Cardiac muscle cell (in vitro differentiated cells and primary cell): ENCODE measurements at regions not wholly inside any gene's neighbourhood (a gene's known extent, or its start where the extent isn't known, plus 50 kb on each side); places are given as distances from the start of the nearest gene placed in this dataset.
"Not testable (repeated sequence)": the region's sequence is repeated elsewhere in the genome, so short reads cannot be mapped to it uniquely, and the experiment has no call there.

Experiments
- DNase-seq, 2 donors: peaks; one replicate each; pipeline versions ENCODE4 v3.0.0 to v3.0.0-alpha.2; 2010 to 2017; ENCODE audit warnings: low read depth in 1 of 2, low spot score in 1 of 2
- H3K27ac ChIP-seq: fragments of 200-600 bp; sonication (generic); 2 replicates; pipeline ENCODE4 v1.5.1; 2016
- H3K27me3 ChIP-seq: fragments of 200-600 bp; sonication (generic); 2 replicates; pipeline ENCODE4 v1.6.0; 2016; ENCODE audit warnings: control low read depth
- H3K36me3 ChIP-seq: fragments of 200-600 bp; sonication (generic); 2 replicates; pipeline ENCODE4 v1.5.1; 2016; ENCODE audit warnings: control low read depth
- H3K4me1 ChIP-seq: fragments of 200-600 bp; sonication (generic); 2 replicates; pipeline ENCODE4 v1.8.1; 2017; ENCODE audit warnings: low read depth, mild to moderate bottlenecking, mixed run types
- H3K4me3 ChIP-seq: fragments of 200-600 bp; sonication (generic); 2 replicates; pipeline ENCODE4 v1.5.1; 2016; ENCODE audit warnings: mild to moderate bottlenecking
- H3K9me3 ChIP-seq: fragments of 200-600 bp; sonication (generic); 2 replicates; pipeline ENCODE4 v1.5.1; 2017; ENCODE audit warnings: low read depth, mild to moderate bottlenecking, control low read depth
- TF ChIP-seq, protein P1 (sequence below): IDR thresholded peaks from 2 replicates; pipeline ENCODE4 v1.5.1; 2012; ENCODE audit warnings: low read depth, mild to moderate bottlenecking, low read length

- Histone ChIP-seq H3K36me3 (no peaks in the 10 kb centered on the region), H3K4me3 (no peak overlapping the region), H3K27me3 (no peaks in the 10 kb centered on the region), H3K9me3 (no peaks in the 10 kb centered on the region), H3K4me1 (no peaks in the 10 kb centered on the region), H3K27ac (no peak overlapping the region)
- TF ChIP-seq, protein P1, sequence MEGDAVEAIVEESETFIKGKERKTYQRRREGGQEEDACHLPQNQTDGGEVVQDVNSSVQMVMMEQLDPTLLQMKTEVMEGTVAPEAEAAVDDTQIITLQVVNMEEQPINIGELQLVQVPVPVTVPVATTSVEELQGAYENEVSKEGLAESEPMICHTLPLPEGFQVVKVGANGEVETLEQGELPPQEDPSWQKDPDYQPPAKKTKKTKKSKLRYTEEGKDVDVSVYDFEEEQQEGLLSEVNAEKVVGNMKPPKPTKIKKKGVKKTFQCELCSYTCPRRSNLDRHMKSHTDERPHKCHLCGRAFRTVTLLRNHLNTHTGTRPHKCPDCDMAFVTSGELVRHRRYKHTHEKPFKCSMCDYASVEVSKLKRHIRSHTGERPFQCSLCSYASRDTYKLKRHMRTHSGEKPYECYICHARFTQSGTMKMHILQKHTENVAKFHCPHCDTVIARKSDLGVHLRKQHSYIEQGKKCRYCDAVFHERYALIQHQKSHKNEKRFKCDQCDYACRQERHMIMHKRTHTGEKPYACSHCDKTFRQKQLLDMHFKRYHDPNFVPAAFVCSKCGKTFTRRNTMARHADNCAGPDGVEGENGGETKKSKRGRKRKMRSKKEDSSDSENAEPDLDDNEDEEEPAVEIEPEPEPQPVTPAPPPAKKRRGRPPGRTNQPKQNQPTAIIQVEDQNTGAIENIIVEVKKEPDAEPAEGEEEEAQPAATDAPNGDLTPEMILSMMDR = no peak
- no peak for DNase-seq
Observed at GRCh38 chr3:124347418-124347817, 355.5 kb upstream of the ROPN1 start.

DNA sequence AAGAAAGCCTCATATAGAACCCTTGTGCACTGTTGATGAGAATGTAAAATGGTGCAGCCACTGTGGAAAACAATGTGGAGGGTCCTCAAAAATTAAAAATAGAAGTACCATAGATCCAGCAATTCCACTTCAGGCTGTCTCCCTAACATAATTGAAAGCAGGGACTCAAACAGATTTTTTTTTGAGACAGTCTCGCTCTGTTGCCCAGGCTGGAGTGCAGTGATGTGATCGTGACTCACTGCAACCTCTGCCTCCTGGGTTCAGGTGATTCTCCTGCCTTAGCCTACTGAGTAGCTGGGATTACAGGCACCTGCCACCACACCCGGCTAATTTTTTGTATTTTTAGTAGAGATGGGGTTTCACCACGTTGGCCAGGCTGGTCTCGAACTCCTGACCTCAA, 356.6 kb upstream of the ROPN1 start:
- H3K27me3 ChIP-seq, H3K4me1 ChIP-seq, H3K4me3 ChIP-seq, DNase-seq, H3K9me3 ChIP-seq, H3K27ac ChIP-seq, H3K36me3 ChIP-seq: not testable (repeated sequence)

GRCh38 chr3:124351430-124352148, 359.7 kb upstream of the ROPN1 start:
- H3K4me3 ChIP-seq = no peak overlapping the region
- H3K27ac ChIP-seq = no peak overlapping the region
- DNase-seq = peak; percentile 69 to 81
- TF ChIP-seq, protein P1 = peak; percentile 63
- no peaks in the 10 kb centered on the region for H3K9me3 ChIP-seq
- no peaks in the 10 kb centered on the region for H3K4me1 ChIP-seq
- no peaks in the 10 kb centered on the region for H3K36me3 ChIP-seq
- H3K27me3 ChIP-seq = no peaks in the 10 kb centered on the region

GRCh38 chr3:124352149-124352539, 360.2 kb upstream of the ROPN1 start:
- Histone ChIP-seq H3K27ac (no peak overlapping the region), H3K4me3 (no peak overlapping the region), H3K36me3 (no peaks in the 10 kb centered on the region), H3K9me3 (no peaks in the 10 kb centered on the region), H3K27me3 (no peaks in the 10 kb centered on the region), H3K4me1 (no peaks in the 10 kb centered on the region)
- TF ChIP-seq, protein P1 = no peak
- DNase-seq = no peak

- H3K4me3 ChIP-seq = no peak overlapping the region
- H3K4me1 ChIP-seq = no peaks in the 10 kb centered on the region
- H3K27me3 ChIP-seq = no peaks in the 10 kb centered on the region
- H3K36me3 ChIP-seq = no peaks in the 10 kb centered on the region
- no peak for DNase-seq
- no peak overlapping the region for H3K27ac ChIP-seq
- no peaks in the 10 kb centered on the region for H3K9me3 ChIP-seq
- TF ChIP-seq, protein P1 = no peak
Observed at GRCh38 chr3:124353691-124354090, 361.8 kb upstream of the ROPN1 start.

DNA sequence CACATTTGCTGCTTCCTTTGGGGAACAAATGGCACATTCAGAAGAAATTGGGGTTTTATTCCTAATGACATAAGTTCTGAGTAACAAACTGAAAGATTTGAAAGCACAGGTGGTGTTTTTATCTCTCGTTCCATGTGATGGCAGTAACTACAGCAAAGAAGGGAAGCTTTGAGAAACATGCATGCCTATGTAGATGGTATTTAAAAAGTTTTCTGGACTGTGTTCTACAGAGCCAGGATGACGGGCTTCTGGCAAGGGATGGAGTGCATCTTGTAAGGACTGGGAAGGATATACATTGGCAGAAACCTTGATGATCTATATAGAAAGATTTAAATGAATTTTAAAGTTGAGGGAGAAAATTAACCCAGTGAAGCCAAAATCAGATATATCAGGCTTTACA, 362.2 kb upstream of the ROPN1 start:
- TF ChIP-seq, protein P1 = no peak
- H3K27me3 ChIP-seq = no peaks in the 10 kb centered on the region
- H3K27ac ChIP-seq = no peak overlapping the region
- no peak overlapping the region for H3K4me3 ChIP-seq
- no peak for DNase-seq
- H3K36me3 ChIP-seq = no peaks in the 10 kb centered on the region
- no peaks in the 10 kb centered on the region for H3K9me3 ChIP-seq
- no peaks in the 10 kb centered on the region for H3K4me1 ChIP-seq
